NCI-H226 (cell line): ENCODE measurements at regions not wholly inside any gene's neighbourhood (a gene's known extent, or its start where the extent isn't known, plus 50 kb on each side); places are given as distances from the start of the nearest gene placed in this dataset.

Experiments
- DNase-seq: peaks from one replicate; pipeline ENCODE4 v3.0.0-alpha.2; 2015

GRCh38 chr5:60369391-60369790, 330.6 kb downstream of the DEPDC1B start:
- no peak for DNase-seq

GRCh38 chr5:60368100-60368499, 331.9 kb downstream of the DEPDC1B start:
- no peak for DNase-seq

GRCh38 chr5:60366489-60366888, 333.5 kb downstream of the DEPDC1B start:
- no peak for DNase-seq

GRCh38 chr5:60365001-60365400, 335.0 kb downstream of the DEPDC1B start:
- no peak for DNase-seq

- no peak for DNase-seq
Observed at GRCh38 chr5:60362158-60362557, 337.8 kb downstream of the DEPDC1B start.

GRCh38 chr5:60360355-60360754, 339.6 kb downstream of the DEPDC1B start:
- DNase-seq, result no peak

GRCh38 chr5:60357302-60357701, 342.7 kb downstream of the DEPDC1B start:
- no peak for DNase-seq

GRCh38 chr5:60356745-60357144, 343.2 kb downstream of the DEPDC1B start:
- DNase-seq, result no peak

GRCh38 chr5:60355181-60355580, 344.8 kb downstream of the DEPDC1B start:
- no peak for DNase-seq

GRCh38 chr5:60354311-60354710, 345.7 kb downstream of the DEPDC1B start:
- DNase-seq, result no peak

- no peak for DNase-seq
Observed at GRCh38 chr5:60352992-60353599, 346.9 kb downstream of the DEPDC1B start.

GRCh38 chr5:60350794-60351193, 349.2 kb downstream of the DEPDC1B start:
- no peak for DNase-seq

GRCh38 chr5:60349891-60350415, 350.0 kb downstream of the DEPDC1B start:
- no peak for DNase-seq

- DNase-seq, result no peak
Observed at GRCh38 chr5:60346393-60346792, 353.6 kb downstream of the DEPDC1B start.

- no peak for DNase-seq
Observed at GRCh38 chr5:60343102-60343501, 356.9 kb downstream of the DEPDC1B start.

GRCh38 chr5:60340965-60341471, 358.9 kb downstream of the DEPDC1B start:
- DNase-seq, result no peak

GRCh38 chr5:60340326-60340725, 359.6 kb downstream of the DEPDC1B start:
- no peak for DNase-seq

- DNase-seq, result no peak
Observed at GRCh38 chr5:60339691-60340201, 360.2 kb downstream of the DEPDC1B start.

- DNase-seq, result no peak
Observed at GRCh38 chr5:60338846-60339245, 361.1 kb downstream of the DEPDC1B start.

- DNase-seq, result no peak
Observed at GRCh38 chr5:60336491-60336890, 363.5 kb downstream of the DEPDC1B start.

- DNase-seq, result no peak
Observed at GRCh38 chr5:60335913-60336312, 364.1 kb downstream of the DEPDC1B start.

- DNase-seq, result peak; percentile 39
Observed at GRCh38 chr5:60334281-60334713, 365.7 kb downstream of the DEPDC1B start.

- peak; percentile 2 for DNase-seq
Observed at GRCh38 chr5:60333005-60333571, 366.9 kb downstream of the DEPDC1B start.
